ENCODE measurements at regions not wholly inside any gene's neighbourhood (a gene's known extent, or its start where the extent isn't known, plus 50 kb on each side); places are given as distances from the start of the nearest gene placed in this dataset.

DNA sequence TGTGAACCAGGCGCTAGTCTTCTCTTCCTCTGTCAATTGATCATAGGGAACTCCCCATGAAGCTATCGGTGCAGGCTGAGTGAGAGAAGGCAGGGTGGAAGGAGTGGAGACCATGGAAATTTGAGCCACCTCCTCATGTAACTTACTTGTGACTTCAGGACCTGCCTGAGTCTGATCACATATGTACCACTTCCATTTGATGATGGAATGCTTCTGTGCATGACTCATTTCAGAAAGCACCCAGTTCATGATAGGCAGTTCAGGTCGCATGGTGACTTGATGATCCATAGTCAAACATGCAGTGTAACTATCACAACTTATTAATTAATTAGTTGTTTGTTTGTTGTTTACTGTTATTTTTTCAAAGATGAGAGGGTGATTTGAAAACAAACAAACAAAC, 1296.7 kb downstream of the SUCLG1 start:
- CTCF ChIA-PET, result no interaction called here
- Histone ChIP-seq H3K9me3 (ENCODE audit: control insufficient read depth, insufficient read depth, low read depth, low read length) (no peaks in the 10 kb centered on the region), H3K4me1 (ENCODE audit: control insufficient read depth, insufficient read depth, low read length) (no peaks in the 10 kb centered on the region), H3K27ac (ENCODE audit: extremely low read depth, low read depth, low read length) (no peak overlapping the region), H3K36me3 (ENCODE audit: control insufficient read depth in 2 of 2, insufficient read depth in 1 of 2, low read length in 2 of 2) (no peaks in the 10 kb centered on the region), H3K4me3 (ENCODE audit: low read depth, low read length) (no peak overlapping the region)
- TF ChIP-seq ZNF561 (tag by site-specific recombination; IDR thresholded peaks at IDR 0.05; ENCODE audit: borderline replicate concordance), result no peak
- no peak for TF ChIP-seq ATF2 (tag by site-specific recombination; IDR thresholded peaks at IDR 0.05; ENCODE audit: low read depth)
- no peak for TF ChIP-seq ZNF394 (tag by site-specific recombination; IDR thresholded peaks at IDR 0.05; ENCODE audit: borderline replicate concordance)
- TF ChIP-seq KLF16 (tag by site-specific recombination; IDR thresholded peaks at IDR 0.05), result no peak
- TF ChIP-seq ZSCAN30 (tag by site-specific recombination; IDR thresholded peaks at IDR 0.05), result no peak
- TF ChIP-seq ZNF341 (tag by site-specific recombination; IDR thresholded peaks at IDR 0.05; ENCODE audit: low read depth), result no peak
- TF ChIP-seq ZBTB10 (tag by site-specific recombination; IDR thresholded peaks at IDR 0.05), result no peak
- TF ChIP-seq ZFP3 (tag by site-specific recombination; IDR thresholded peaks at IDR 0.05; ENCODE audit: low read depth), result no peak
- no peak for TF ChIP-seq ZSCAN5A (tag by site-specific recombination; IDR thresholded peaks at IDR 0.05)
- TF ChIP-seq ZNF426 (tag by site-specific recombination; IDR thresholded peaks at IDR 0.05), result no peak
- POLR2A ChIA-PET, result no interaction called here

DNA sequence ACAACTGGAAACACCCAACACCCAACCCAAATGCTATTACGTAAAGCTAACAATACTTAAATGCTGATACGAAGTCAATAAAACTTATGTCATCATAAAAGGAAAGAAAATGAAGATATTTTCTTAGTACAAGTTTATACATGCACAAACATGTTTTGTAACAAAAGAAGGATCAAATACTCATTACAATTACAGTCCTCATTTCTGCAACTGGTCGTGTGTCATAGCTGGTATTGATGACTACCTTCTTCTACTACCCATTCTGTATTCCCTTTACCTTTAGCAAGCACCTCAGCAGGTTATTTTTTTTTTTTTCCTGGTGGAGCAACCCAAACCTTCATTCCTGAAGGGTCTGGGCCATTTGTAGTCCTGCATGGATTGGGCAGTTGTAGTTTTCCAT, 1298.5 kb downstream of the SUCLG1 start:
- no peak for TF ChIP-seq ZNF670 (tag by site-specific recombination; IDR thresholded peaks at IDR 0.05; ENCODE audit: low read depth)
- no peak for TF ChIP-seq HOXC10 (CRISPR knock-in tag; IDR thresholded peaks at IDR 0.05)
- no peak for TF ChIP-seq ZNF585B (tag by site-specific recombination; IDR thresholded peaks at IDR 0.05)
- TF ChIP-seq ZNF404 (tag by site-specific recombination; IDR thresholded peaks at IDR 0.05), result no peak
- TF ChIP-seq ZNF701 (tag by site-specific recombination; IDR thresholded peaks at IDR 0.05), result no peak
- no peak for TF ChIP-seq ZNF629 (tag by site-specific recombination; IDR thresholded peaks at IDR 0.05)
- no peak for TF ChIP-seq ZIC2 (tag by site-specific recombination; IDR thresholded peaks at IDR 0.05)
- no peak for TF ChIP-seq MYNN (tag by site-specific recombination; IDR thresholded peaks at IDR 0.05; ENCODE audit: borderline replicate concordance)
- no peak for TF ChIP-seq ZNF571 (tag by site-specific recombination; IDR thresholded peaks at IDR 0.05)
- TF ChIP-seq ZNF837 (tag by site-specific recombination; IDR thresholded peaks at IDR 0.05), result no peak
- TF ChIP-seq ZNF791 (tag by site-specific recombination; IDR thresholded peaks at IDR 0.05), result no peak
- TF ChIP-seq ZSCAN5A (tag by site-specific recombination; IDR thresholded peaks at IDR 0.05), result no peak
- no peak for TF ChIP-seq SETDB1 (IDR thresholded peaks at IDR 0.05; ENCODE audit: insufficient read length, low read length)
- no peak for TF ChIP-seq ZFP69B (tag by site-specific recombination; IDR thresholded peaks at IDR 0.05)
- TF ChIP-seq ZNF596 (tag by site-specific recombination; IDR thresholded peaks at IDR 0.05), result no peak
- no peak for TF ChIP-seq ZNF112 (tag by site-specific recombination; IDR thresholded peaks at IDR 0.05)
- Histone ChIP-seq H3K27ac (ENCODE audit: extremely low read depth, low read depth, low read length) (no peak overlapping the region), H3K4me1 (ENCODE audit: control insufficient read depth, insufficient read depth, low read length) (no peaks in the 10 kb centered on the region), H3K9me3 (ENCODE audit: control insufficient read depth, insufficient read depth, low read depth, low read length) (no peaks in the 10 kb centered on the region), H3K4me3 (ENCODE audit: low read depth, low read length) (no peak overlapping the region), H3K36me3 (ENCODE audit: control insufficient read depth in 2 of 2, insufficient read depth in 1 of 2, low read length in 2 of 2) (no peaks in the 10 kb centered on the region)
- ChIA-PET CTCF (no interaction called here), POLR2A (no interaction called here)

Data from HEK293 (cell line).